HEK293 (cell line): ENCODE measurements at regions not wholly inside any gene's neighbourhood (a gene's known extent, or its start where the extent isn't known, plus 50 kb on each side); places are given as distances from the start of the nearest gene placed in this dataset.

Experiments used
- CTCF ChIA-PET: fragments of 350-600 bp; formaldehyde crosslinking; extraction: SDS; loops from one replicate; lab custom pipeline; 2021; ENCODE audit warnings: antibody characterized with exemption; lab: Yijun Ruan, JAX
- POLR2A ChIA-PET: fragments of 300-600 bp; formaldehyde crosslinking; extraction: SDS; loops from one replicate; lab custom pipeline; 2020; ENCODE audit warnings: antibody characterized with exemption, inconsistent platforms; lab: Yijun Ruan, JAX
- H3K27ac ChIP-seq: fragments of 200-500 bp; sonication (Bioruptor generic); 2 replicates; pipeline ENCODE4 v1.5.1; 2014; ENCODE audit warnings: low read depth, low read length, control low read depth, inconsistent platforms; ENCODE audit errors: extremely low read depth
- H3K36me3 ChIP-seq, 2 experiments: fragments of 200-500 bp in 1 of 2; sonication (Bioruptor generic) in 1 of 2; 1 replicate in 1 of 2; 2 replicates in 1 of 2; pipeline ENCODE4 v1.5.1; 2014 to 2017; ENCODE audit warnings: inconsistent platforms in 2 of 2, low read length in 2 of 2; ENCODE audit not compliant: control insufficient read depth in 2 of 2, insufficient read depth in 1 of 2
- H3K4me1 ChIP-seq: fragments of 200-500 bp; sonication (Bioruptor generic); 2 replicates; pipeline ENCODE4 v1.5.1; 2014; ENCODE audit warnings: mild to moderate bottlenecking, low read length, inconsistent platforms; ENCODE audit not compliant: control insufficient read depth, insufficient read depth
- H3K4me3 ChIP-seq: 2 replicates; pipeline ENCODE4 v1.5.1; 2011; ENCODE audit warnings: low read depth, mild to moderate bottlenecking, control low read depth, low read length, moderate library complexity
- H3K9me3 ChIP-seq: fragments of 200-500 bp; sonication (Bioruptor generic); 2 replicates; pipeline ENCODE4 v1.5.1; 2014; ENCODE audit warnings: low read depth, low read length, inconsistent platforms; ENCODE audit not compliant: control insufficient read depth, insufficient read depth
- EGR2 ChIP-seq: fragments of 450-650 bp; formaldehyde crosslinking; IDR thresholded peaks from 2 replicates; pipeline ENCODE4 v1.5.1; 2016; ENCODE audit warnings: low read depth, missing biosample characterization, missing genetic modification characterization
- HOXA7 ChIP-seq: sonication (generic); formaldehyde crosslinking; IDR thresholded peaks from 2 replicates; pipeline ENCODE4 v1.8.1; 2022; ENCODE audit warnings: missing genetic modification reagents, borderline replicate concordance
- HOXD13 ChIP-seq: sonication (generic); formaldehyde crosslinking; IDR thresholded peaks from 2 replicates; pipeline ENCODE4 v1.8.0; 2022; ENCODE audit warnings: missing genetic modification reagents, borderline replicate concordance
- KLF8 ChIP-seq: fragments of 450-650 bp; formaldehyde crosslinking; IDR thresholded peaks from 2 replicates; pipeline ENCODE4 v1.5.1; 2016; ENCODE audit warnings: missing biosample characterization, missing genetic modification characterization
- MZF1 ChIP-seq: fragments of 450-650 bp; formaldehyde crosslinking; IDR thresholded peaks from 2 replicates; pipeline ENCODE4 v1.5.1; 2017; ENCODE audit warnings: missing biosample characterization, missing genetic modification characterization, borderline replicate concordance
- ZBTB10 ChIP-seq: fragments of 450-650 bp; formaldehyde crosslinking; IDR thresholded peaks from 2 replicates; pipeline ENCODE4 v1.5.1; 2016; ENCODE audit warnings: missing biosample characterization, missing genetic modification characterization
- ZIC2 ChIP-seq: fragments of 450-650 bp; formaldehyde crosslinking; IDR thresholded peaks from 2 replicates; pipeline ENCODE4 v1.5.1; 2016; ENCODE audit warnings: missing biosample characterization, missing genetic modification characterization
- ZNF2 ChIP-seq: fragments of 450-650 bp; formaldehyde crosslinking; IDR thresholded peaks from 2 replicates; pipeline ENCODE4 v1.5.1; 2016; ENCODE audit warnings: missing biosample characterization, missing genetic modification characterization
- ZNF501 ChIP-seq: fragments of 450-650 bp; formaldehyde crosslinking; IDR thresholded peaks from 2 replicates; pipeline ENCODE4 v1.5.1; 2016; ENCODE audit warnings: missing biosample characterization, missing genetic modification characterization
- ZNF560 ChIP-seq: fragments of 450-650 bp; formaldehyde crosslinking; IDR thresholded peaks from 2 replicates; pipeline ENCODE4 v1.5.1; 2017; ENCODE audit warnings: missing biosample characterization, missing genetic modification characterization, borderline replicate concordance
- ZNF654 ChIP-seq: fragments of 450-650 bp; formaldehyde crosslinking; IDR thresholded peaks from 2 replicates; pipeline ENCODE4 v1.5.1; 2016; ENCODE audit warnings: low read depth, missing biosample characterization, missing genetic modification characterization
- ZNF707 ChIP-seq: fragments of 450-650 bp; formaldehyde crosslinking; IDR thresholded peaks from 2 replicates; pipeline ENCODE4 v1.5.1; 2016; ENCODE audit warnings: missing biosample characterization, missing genetic modification characterization
- ZNF768 ChIP-seq: fragments of 450-650 bp; formaldehyde crosslinking; IDR thresholded peaks from 2 replicates; pipeline ENCODE4 v1.5.1; 2018; ENCODE audit warnings: missing biosample characterization, mild to moderate bottlenecking, missing genetic modification characterization
- ZSCAN18 ChIP-seq: fragments of 450-650 bp; formaldehyde crosslinking; IDR thresholded peaks from 2 replicates; pipeline ENCODE4 v1.5.1; 2016; ENCODE audit warnings: missing biosample characterization, missing genetic modification characterization
- ZSCAN30 ChIP-seq: fragments of 450-650 bp; IDR thresholded peaks from 2 replicates; pipeline ENCODE4 v1.5.1; 2018; ENCODE audit warnings: missing biosample characterization, mild to moderate bottlenecking, missing genetic modification characterization, moderate library complexity
- TF ChIP-seq, protein P1 (sequence below): fragments of 450-650 bp; formaldehyde crosslinking; IDR thresholded peaks from 2 replicates; pipeline ENCODE4 v1.5.1; 2016; ENCODE audit warnings: missing biosample characterization, missing genetic modification characterization
- TF ChIP-seq, protein P2 (sequence below): fragments of 450-650 bp; formaldehyde crosslinking; IDR thresholded peaks from 2 replicates; pipeline ENCODE4; 2016; ENCODE audit warnings: missing biosample characterization, missing genetic modification characterization

DNA sequence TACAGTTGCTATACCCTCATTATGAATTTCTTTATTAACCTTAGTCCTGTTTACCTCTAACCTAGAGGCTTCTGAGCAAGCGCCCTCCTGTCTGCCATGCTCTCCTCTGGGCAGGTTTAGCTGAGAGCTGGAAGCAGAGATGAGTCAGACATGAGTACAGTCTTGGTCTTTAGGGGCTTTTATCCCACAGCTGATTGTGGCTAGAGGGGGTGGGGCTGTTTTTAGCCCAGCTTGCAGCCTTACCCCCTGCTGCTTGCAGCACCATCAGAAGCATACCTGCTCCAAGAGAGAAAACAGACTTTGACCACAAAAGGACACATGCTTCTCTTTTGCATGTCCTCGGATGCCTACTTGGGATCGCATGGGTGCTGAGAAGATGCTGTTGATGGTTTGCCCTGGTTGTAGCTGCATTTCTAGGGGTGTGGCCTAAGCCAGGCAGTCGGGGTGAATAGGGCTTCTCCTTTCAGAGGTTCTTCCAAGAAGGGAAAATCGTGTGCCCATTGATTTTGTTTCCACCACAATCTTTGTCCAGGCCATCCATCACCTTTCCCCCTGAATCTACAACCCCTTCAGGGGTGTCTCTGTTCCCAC is 115.0 kb upstream of the LGALSL start:
- no peak for TF ChIP-seq EGR2 (tag by site-specific recombination)
- TF ChIP-seq ZIC2 (tag by site-specific recombination), result peak; percentile 26; the same call in 1 of the 2 replicates
- TF ChIP-seq HOXD13 (CRISPR knock-in tag), result no peak
- Histone ChIP-seq H3K9me3 (no peaks in the 10 kb centered on the region), H3K36me3 (no peaks in the 10 kb centered on the region), H3K27ac (no peak overlapping the region), H3K4me1 (no peaks in the 10 kb centered on the region), H3K4me3 (no peak overlapping the region)
- ChIA-PET POLR2A (no interaction called here), CTCF (interaction anchor here (0.6 to 4.4 kb wide), 4 partner anchors 8 to 204 kb away, joined by 3 to 23 read pairs (median 5); no protein-coding TSS in a partner anchor)

DNA sequence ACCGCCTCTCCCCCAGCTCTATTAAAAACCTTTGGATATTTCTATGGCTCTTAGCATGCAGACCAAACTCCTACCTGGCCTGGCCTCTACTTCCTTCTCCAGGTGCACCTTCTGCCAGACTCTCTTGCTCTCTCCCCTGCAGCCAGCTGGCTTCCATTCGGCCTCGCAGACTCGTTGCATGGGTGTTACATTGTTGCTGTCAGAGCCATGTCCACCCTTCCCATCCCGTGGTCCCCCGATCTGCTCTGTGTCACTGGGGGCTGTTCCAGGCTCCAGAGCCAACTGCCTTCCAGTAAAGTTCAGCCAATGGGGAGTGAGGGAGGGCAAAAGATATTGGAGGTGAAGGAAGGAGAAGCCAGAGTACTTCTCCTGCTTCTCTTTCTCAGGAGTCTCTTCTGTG is 112.5 kb upstream of the LGALSL start:
- no peaks in the 10 kb centered on the region for H3K4me1 ChIP-seq
- H3K36me3 ChIP-seq, result no peaks in the 10 kb centered on the region
- POLR2A ChIA-PET, result no interaction called here
- H3K9me3 ChIP-seq, result no peaks in the 10 kb centered on the region
- no peak overlapping the region for H3K27ac ChIP-seq
- CTCF ChIA-PET, result interaction anchor here (4.4 kb wide), 1 partner anchor 11 kb away, joined by 23 read pairs; no protein-coding TSS in a partner anchor
- TF ChIP-seq ZBTB10 (tag by site-specific recombination) (no peak), ZNF768 (tag by site-specific recombination) (no peak), KLF8 (tag by site-specific recombination) (no peak), ZNF501 (no peak), ZNF560 (tag by site-specific recombination) (no peak), MZF1 (tag by site-specific recombination) (no peak), HOXA7 (CRISPR knock-in tag) (no peak), ZNF707 (tag by site-specific recombination) (no peak), ZSCAN18 (no peak), ZSCAN30 (tag by site-specific recombination) (no peak), ZNF654 (tag by site-specific recombination) (no peak), ZNF2 (no peak)
- TF ChIP-seq, protein P1, sequence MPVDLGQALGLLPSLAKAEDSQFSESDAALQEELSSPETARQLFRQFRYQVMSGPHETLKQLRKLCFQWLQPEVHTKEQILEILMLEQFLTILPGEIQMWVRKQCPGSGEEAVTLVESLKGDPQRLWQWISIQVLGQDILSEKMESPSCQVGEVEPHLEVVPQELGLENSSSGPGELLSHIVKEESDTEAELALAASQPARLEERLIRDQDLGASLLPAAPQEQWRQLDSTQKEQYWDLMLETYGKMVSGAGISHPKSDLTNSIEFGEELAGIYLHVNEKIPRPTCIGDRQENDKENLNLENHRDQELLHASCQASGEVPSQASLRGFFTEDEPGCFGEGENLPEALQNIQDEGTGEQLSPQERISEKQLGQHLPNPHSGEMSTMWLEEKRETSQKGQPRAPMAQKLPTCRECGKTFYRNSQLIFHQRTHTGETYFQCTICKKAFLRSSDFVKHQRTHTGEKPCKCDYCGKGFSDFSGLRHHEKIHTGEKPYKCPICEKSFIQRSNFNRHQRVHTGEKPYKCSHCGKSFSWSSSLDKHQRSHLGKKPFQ (tag by site-specific recombination), result no peak
- TF ChIP-seq, protein P2, sequence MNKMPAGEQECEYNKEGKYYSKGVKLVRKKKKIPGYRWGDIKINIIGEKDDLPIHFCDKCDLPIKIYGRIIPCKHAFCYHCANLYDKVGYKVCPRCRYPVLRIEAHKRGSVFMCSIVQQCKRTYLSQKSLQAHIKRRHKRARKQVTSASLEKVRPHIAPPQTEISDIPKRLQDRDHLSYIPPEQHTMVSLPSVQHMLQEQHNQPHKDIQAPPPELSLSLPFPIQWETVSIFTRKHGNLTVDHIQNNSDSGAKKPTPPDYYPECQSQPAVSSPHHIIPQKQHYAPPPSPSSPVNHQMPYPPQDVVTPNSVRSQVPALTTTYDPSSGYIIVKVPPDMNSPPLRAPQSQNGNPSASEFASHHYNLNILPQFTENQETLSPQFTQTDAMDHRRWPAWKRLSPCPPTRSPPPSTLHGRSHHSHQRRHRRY (tag by site-specific recombination), result no peak
- no peak overlapping the region for H3K4me3 ChIP-seq
